HEK293T (cell line): ENCODE measurements at regions not wholly inside any gene's neighbourhood (a gene's known extent, or its start where the extent isn't known, plus 50 kb on each side); places are given as distances from the start of the nearest gene placed in this dataset.
"Not testable (repeated sequence)": the region's sequence is repeated elsewhere in the genome, so short reads cannot be mapped to it uniquely, and the experiment has no call there.

Source experiments
- CTCF ChIA-PET: fragments of 350-600 bp; formaldehyde crosslinking; extraction: SDS; loops from one replicate; lab custom pipeline; 2021; ENCODE audit warnings: antibody characterized with exemption, inconsistent platforms; lab: Yijun Ruan, JAX
- POLR2A ChIA-PET: fragments of 350-600 bp; formaldehyde crosslinking; extraction: SDS; loops from one replicate; lab custom pipeline; 2020; ENCODE audit warnings: antibody characterized with exemption, inconsistent platforms; lab: Yijun Ruan, JAX
- DNase-seq: peaks from one replicate; pipeline ENCODE4 v3.0.0; 2012; ENCODE audit warnings: mixed read lengths; ENCODE audit errors: extremely low spot score
- ARNT ChIP-seq: fragments of 450-650 bp; IDR thresholded peaks from 2 replicates; pipeline ENCODE4 v1.6.1; 2017; ENCODE audit warnings: mild to moderate bottlenecking
- BHLHE40 ChIP-seq: fragments of 450-650 bp; IDR thresholded peaks from 2 replicates; pipeline ENCODE4 v1.6.1; 2016; ENCODE audit warnings: mild to moderate bottlenecking, moderate library complexity, borderline replicate concordance
- CTBP1 ChIP-seq: fragments of 450-650 bp; IDR thresholded peaks from 2 replicates; pipeline ENCODE4 v1.6.1; 2016; ENCODE audit warnings: borderline replicate concordance
- ELF4 ChIP-seq: fragments of 450-650 bp; IDR thresholded peaks from 2 replicates; pipeline ENCODE4 v1.6.1; 2017; ENCODE audit warnings: antibody characterized with exemption
- FOXA1 ChIP-seq: fragments of 450-650 bp; IDR thresholded peaks from 2 replicates; pipeline ENCODE4 v1.6.1; 2016; ENCODE audit warnings: mild to moderate bottlenecking
- FOXK2 ChIP-seq: fragments of 450-650 bp; IDR thresholded peaks from 2 replicates; pipeline ENCODE4 v1.6.1; 2016; ENCODE audit warnings: mild to moderate bottlenecking
- FOXM1 ChIP-seq: fragments of 450-650 bp; IDR thresholded peaks from 2 replicates; pipeline ENCODE4 v1.6.1; 2017; ENCODE audit warnings: mild to moderate bottlenecking, borderline replicate concordance
- HDGF ChIP-seq: fragments of 450-650 bp; IDR thresholded peaks from 2 replicates; pipeline ENCODE4 v1.6.1; 2017; ENCODE audit warnings: antibody characterized with exemption, borderline replicate concordance
- L3MBTL2 ChIP-seq: fragments of 450-650 bp; conservative IDR thresholded peaks from 2 replicates; pipeline ENCODE4 v1.6.1; 2016; ENCODE audit warnings: mild to moderate bottlenecking
- LEF1 ChIP-seq: fragments of 450-650 bp; IDR thresholded peaks from 2 replicates; pipeline ENCODE4 v1.6.1; 2017; ENCODE audit warnings: mild to moderate bottlenecking, borderline replicate concordance
- NFRKB ChIP-seq: fragments of 450-650 bp; IDR thresholded peaks from 2 replicates; pipeline ENCODE4 v1.6.1; 2016; ENCODE audit warnings: mild to moderate bottlenecking, moderate library complexity
- SP1 ChIP-seq: fragments of 450-650 bp; IDR thresholded peaks from 2 replicates; pipeline ENCODE4 v1.6.1; 2017
- SUZ12 ChIP-seq: fragments of 450-650 bp; IDR thresholded peaks from 2 replicates; pipeline ENCODE4 v1.6.1; 2016; ENCODE audit warnings: mild to moderate bottlenecking
- TARDBP ChIP-seq: fragments of 450-650 bp; IDR thresholded peaks from 2 replicates; pipeline ENCODE4 v1.6.1; 2016
- ZNF384 ChIP-seq: fragments of 450-650 bp; IDR thresholded peaks from 2 replicates; pipeline ENCODE4 v1.6.1; 2016
- TF ChIP-seq, protein P1 (sequence below): fragments of 450-650 bp; IDR thresholded peaks from 2 replicates; pipeline ENCODE4 v1.6.1; 2016

DNA sequence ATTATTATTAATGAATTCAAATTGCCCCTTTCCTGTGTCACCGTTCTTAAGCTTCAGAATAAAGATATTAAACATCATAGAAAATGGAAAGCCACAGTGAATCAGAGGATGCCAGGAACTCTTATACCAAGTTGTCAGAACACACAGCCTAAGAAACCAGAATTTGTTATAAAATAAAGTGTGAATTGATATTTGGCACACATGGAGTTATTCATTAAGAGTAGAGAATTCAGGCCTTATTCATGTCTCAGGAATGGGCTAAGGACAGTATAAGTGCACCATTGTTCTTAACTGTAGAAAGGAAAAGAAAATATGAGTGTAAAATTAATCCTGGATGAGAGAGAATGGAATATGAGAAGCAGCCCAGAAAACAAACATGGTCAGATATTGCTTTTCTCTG, 86.7 kb upstream of the ATP8B1 start:
- ChIA-PET CTCF (no interaction called here), POLR2A (no interaction called here)
- no peak for DNase-seq
- TF ChIP-seq ZNF384 = no peak
- TF ChIP-seq NFRKB = no peak
- TF ChIP-seq FOXK2 = no peak
- TF ChIP-seq, protein P1, sequence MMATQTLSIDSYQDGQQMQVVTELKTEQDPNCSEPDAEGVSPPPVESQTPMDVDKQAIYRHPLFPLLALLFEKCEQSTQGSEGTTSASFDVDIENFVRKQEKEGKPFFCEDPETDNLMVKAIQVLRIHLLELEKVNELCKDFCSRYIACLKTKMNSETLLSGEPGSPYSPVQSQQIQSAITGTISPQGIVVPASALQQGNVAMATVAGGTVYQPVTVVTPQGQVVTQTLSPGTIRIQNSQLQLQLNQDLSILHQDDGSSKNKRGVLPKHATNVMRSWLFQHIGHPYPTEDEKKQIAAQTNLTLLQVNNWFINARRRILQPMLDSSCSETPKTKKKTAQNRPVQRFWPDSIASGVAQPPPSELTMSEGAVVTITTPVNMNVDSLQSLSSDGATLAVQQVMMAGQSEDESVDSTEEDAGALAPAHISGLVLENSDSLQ = no peak
- TF ChIP-seq CTBP1 = no peak
- no peak for TF ChIP-seq BHLHE40

DNA sequence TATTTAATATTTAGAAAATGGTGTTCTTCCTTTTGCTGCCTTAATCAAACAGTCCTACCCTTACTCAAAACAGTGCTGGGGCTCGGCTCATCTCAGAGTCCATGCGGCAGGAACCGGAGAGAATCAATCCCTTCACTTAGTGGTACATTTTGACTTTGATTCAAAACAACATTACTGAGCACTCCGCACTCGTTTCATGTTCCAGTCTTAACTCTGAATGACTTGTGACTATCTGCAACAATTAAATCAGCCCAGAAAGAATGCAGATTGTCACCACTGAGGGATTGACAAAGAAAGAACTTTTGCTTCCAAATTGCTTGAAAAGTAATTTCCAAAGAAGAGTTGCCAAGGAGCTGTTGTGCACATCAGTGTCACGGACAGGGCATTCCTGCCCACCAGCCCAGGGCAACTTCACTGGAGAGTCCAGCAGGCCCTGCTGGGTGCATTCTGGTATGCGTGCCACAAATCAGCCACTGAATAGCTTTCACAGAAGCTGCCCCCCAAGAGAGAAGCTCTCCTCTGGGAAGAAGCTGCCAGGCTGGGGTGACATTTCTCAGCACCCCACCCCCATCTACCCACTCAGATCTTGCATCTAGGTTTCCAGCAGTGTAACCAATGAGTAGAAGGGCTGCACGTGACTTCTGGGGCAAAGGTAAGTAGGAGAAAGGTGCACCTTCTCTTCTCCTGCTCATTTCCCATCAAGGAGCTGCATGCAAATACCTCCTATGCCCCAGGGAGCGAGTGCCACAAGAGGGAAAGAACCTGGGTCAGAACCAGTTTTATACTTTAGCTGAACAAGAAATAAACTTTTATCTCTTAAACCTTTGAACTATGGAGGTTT, 84.6 kb upstream of the ATP8B1 start:
- TF ChIP-seq BHLHE40 (no peak), SUZ12 (no peak), FOXA1 (no peak), L3MBTL2 (no peak), LEF1 (no peak), NFRKB (no peak), TARDBP (no peak), FOXM1 (no peak)
- TF ChIP-seq, protein P1 = no peak
- CTCF ChIA-PET = no interaction called here
- DNase-seq = no peak
- POLR2A ChIA-PET = no interaction called here

GRCh38 chr18:57885931-57886330, 82.8 kb upstream of the ATP8B1 start:
- no peak for DNase-seq
- CTCF ChIA-PET = interaction anchor here (0.6 kb wide), 1 partner anchor 239 kb away, joined by 4 read pairs; no protein-coding TSS in a partner anchor
- POLR2A ChIA-PET = no interaction called here
- no peak for TF ChIP-seq BHLHE40
- no peak for TF ChIP-seq ZNF384
- TF ChIP-seq TARDBP = no peak
- TF ChIP-seq LEF1 = no peak
- TF ChIP-seq NFRKB = no peak
- TF ChIP-seq, protein P1 = no peak

DNA sequence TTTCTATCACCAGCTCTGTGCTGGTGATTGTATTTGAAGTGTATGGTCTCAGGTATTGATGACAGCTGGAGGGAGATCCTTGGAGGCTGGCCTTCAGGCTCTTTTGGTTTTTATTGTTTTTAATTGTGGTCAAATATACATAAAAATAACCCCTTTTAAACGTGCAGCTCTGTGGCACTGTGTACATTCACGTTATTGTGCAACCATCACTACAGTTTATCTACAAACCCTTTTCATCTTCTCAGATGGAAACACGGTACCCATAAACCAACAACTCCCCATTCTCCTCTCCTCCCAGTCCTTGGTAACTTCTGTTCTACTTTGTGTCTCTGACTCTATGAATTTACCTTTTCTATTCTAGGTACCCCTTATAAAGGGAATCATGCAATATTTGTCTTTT, 79.3 kb upstream of the ATP8B1 start:
- CTCF ChIA-PET = interaction anchor here (0.6 to 1.4 kb wide), 8 partner anchors 9 to 260 kb away, joined by 3 to 9 read pairs (median 3); no protein-coding TSS in a partner anchor

GRCh38 chr18:57881818-57882413, 78.8 kb upstream of the ATP8B1 start:
- DNase-seq = peak; percentile 63
- POLR2A ChIA-PET = no interaction called here
- TF ChIP-seq L3MBTL2 (no peak), CTBP1 (no peak), FOXA1 (no peak), ELF4 (no peak), LEF1 (no peak), TARDBP (no peak), ARNT (no peak)
- TF ChIP-seq, protein P1 = no peak
- CTCF ChIA-PET = interaction anchor here (0.6 to 1.4 kb wide), 7 partner anchors 10 to 261 kb away, joined by 3 to 9 read pairs (median 3); no protein-coding TSS in a partner anchor

More for the DNA sequence above, 79.3 kb upstream of the ATP8B1 start:
- POLR2A ChIA-PET = no interaction called here
- TF ChIP-seq NFRKB (no peak), HDGF (no peak), ELF4 (no peak), ARNT (no peak), ZNF384 (no peak), FOXK2 (no peak), CTBP1 (no peak), SUZ12 (no peak), LEF1 (no peak), TARDBP (no peak), BHLHE40 (no peak), L3MBTL2 (no peak), FOXA1 (no peak), SP1 (no peak)
- TF ChIP-seq, protein P1 = no peak
- no peak for DNase-seq

GRCh38 chr18:57879924-57880323, 76.8 kb upstream of the ATP8B1 start:
- POLR2A ChIA-PET, DNase-seq, CTCF ChIA-PET: not testable (repeated sequence)
